ENCODE measurements at regions not wholly inside any gene's neighbourhood (a gene's known extent, or its start where the extent isn't known, plus 50 kb on each side); places are given as distances from the start of the nearest gene placed in this dataset.

DNA sequence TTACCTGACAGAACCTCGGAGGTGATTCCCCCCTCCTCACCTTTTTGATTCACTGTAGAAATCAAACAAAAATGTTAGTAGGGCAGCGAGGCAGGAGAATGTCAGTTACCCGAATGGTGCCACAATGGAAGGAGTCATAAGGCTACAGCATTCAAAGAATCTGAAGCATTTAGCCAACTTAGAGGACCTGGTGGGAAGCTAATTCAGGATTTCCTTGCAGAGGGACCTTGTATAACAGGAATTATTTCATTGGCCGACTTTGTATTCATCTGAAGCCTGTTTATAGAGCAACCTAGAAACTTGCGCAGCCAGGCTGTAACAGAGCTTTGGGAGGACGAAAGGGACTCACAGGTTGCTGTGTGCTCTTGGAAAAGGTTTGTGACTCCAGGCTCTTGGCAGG is 129.1 kb upstream of the MMADHC start:
- Histone ChIP-seq H3K27me3 (no peaks in the 10 kb centered on the region), H3K4me1 (no peaks in the 10 kb centered on the region), H3K4me3 (no peak overlapping the region), H3K27ac (no peak overlapping the region), H3K9me3 (no peaks in the 10 kb centered on the region), H3K36me3 (no peaks in the 10 kb centered on the region)
- intact Hi-C loops (cut with DNase I) = no loop called here
- TF ChIP-seq, protein P1, sequence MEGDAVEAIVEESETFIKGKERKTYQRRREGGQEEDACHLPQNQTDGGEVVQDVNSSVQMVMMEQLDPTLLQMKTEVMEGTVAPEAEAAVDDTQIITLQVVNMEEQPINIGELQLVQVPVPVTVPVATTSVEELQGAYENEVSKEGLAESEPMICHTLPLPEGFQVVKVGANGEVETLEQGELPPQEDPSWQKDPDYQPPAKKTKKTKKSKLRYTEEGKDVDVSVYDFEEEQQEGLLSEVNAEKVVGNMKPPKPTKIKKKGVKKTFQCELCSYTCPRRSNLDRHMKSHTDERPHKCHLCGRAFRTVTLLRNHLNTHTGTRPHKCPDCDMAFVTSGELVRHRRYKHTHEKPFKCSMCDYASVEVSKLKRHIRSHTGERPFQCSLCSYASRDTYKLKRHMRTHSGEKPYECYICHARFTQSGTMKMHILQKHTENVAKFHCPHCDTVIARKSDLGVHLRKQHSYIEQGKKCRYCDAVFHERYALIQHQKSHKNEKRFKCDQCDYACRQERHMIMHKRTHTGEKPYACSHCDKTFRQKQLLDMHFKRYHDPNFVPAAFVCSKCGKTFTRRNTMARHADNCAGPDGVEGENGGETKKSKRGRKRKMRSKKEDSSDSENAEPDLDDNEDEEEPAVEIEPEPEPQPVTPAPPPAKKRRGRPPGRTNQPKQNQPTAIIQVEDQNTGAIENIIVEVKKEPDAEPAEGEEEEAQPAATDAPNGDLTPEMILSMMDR (IDR thresholded peaks at IDR 0.05) = no peak
- DNase-seq (ENCODE audit: low spot score in 2 of 2) = no peak

- H3K27me3 ChIP-seq = no peaks in the 10 kb centered on the region
- no peaks in the 10 kb centered on the region for H3K4me1 ChIP-seq
- H3K9me3 ChIP-seq = no peaks in the 10 kb centered on the region
- intact Hi-C loops (cut with DNase I) = no loop called here
- DNase-seq (ENCODE audit: low spot score in 2 of 2) = no peak
- no peak overlapping the region for H3K4me3 ChIP-seq
- TF ChIP-seq, protein P1 (IDR thresholded peaks at IDR 0.05) = no peak
- no peak overlapping the region for H3K27ac ChIP-seq
- no peaks in the 10 kb centered on the region for H3K36me3 ChIP-seq
Measured at GRCh38 chr2:149715894-149716293, 128.3 kb upstream of the MMADHC start.

GRCh38 chr2:149715005-149715592 is 127.5 kb upstream of the MMADHC start:
- H3K4me3 ChIP-seq = no peak overlapping the region
- DNase-seq (ENCODE audit: low spot score in 2 of 2) = no peak
- no peaks in the 10 kb centered on the region for H3K9me3 ChIP-seq
- no peaks in the 10 kb centered on the region for H3K4me1 ChIP-seq
- no peaks in the 10 kb centered on the region for H3K27me3 ChIP-seq
- no peak overlapping the region for H3K27ac ChIP-seq
- no peaks in the 10 kb centered on the region for H3K36me3 ChIP-seq
- TF ChIP-seq, protein P1 (IDR thresholded peaks at IDR 0.05) = peak in 1 of 3 experiments; percentile 26
- intact Hi-C loops (cut with DNase I) = no loop called here

DNA sequence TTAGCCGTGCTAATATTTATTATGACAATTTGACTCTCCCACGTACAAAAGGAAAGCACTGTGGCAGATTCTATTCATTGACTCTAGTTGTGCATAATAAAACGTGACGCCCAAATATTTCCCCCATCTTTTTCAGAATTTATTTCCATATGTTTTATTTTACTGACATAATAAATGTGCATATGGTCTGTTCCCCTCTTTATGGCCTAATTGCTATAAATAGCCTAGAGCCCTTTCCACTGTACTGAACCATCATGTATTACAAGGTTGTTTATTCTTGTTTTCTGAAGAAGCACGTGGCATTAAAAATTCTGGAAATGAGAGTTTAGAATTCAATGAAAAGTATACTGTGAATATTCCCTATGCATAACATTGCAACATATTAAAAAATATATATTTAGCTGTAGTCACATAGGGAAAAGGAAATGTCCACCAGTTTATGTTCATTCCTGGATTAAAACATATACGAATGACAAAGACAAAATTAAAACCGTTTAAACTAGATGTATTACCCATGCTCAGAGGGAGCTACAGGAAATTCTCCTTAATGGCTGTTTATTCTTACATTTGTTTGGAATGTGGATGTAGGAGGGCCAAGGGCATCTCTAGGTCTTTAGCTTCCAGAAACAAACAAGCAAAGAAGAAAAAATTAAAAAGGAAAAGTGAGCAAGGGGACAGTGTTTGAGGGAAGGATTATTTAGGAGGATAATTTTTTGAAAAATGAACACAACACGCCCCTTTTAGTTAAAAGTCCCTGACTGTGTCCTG is 122.1 kb upstream of the MMADHC start:
- TF ChIP-seq, protein P1 (IDR thresholded peaks at IDR 0.05) = no peak
- intact Hi-C loops (cut with DNase I) = no loop called here
- Histone ChIP-seq H3K4me3 (no peak overlapping the region), H3K9me3 (no peaks in the 10 kb centered on the region), H3K4me1 (no peaks in the 10 kb centered on the region), H3K27ac (no peak overlapping the region), H3K36me3 (no peaks in the 10 kb centered on the region), H3K27me3 (no peaks in the 10 kb centered on the region)
- DNase-seq (ENCODE audit: low spot score in 2 of 2) = no peak

DNA sequence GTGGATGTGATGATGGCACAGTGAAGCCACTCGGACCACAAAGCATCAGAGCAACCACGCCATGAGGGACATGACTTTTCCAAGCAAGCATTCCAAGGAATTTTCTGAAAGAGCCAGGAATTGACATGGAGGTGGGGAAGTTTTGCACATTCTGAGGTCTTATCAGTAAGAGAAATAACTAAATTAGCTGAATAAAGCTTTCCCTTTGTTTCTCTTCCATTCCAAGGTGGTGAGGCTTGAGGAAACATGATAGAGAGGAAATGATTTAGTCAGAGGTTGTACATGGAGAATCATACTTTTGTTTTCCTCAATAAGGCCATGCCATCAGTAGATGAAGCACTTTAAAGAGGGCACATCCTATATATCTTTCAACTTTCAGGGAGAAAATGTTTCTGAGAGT is 115.7 kb upstream of the MMADHC start:
- Histone ChIP-seq H3K27ac (no peak overlapping the region), H3K4me3 (no peak overlapping the region), H3K36me3 (no peaks in the 10 kb centered on the region), H3K4me1 (no peaks in the 10 kb centered on the region), H3K9me3 (no peaks in the 10 kb centered on the region), H3K27me3 (no peaks in the 10 kb centered on the region)
- no peak for DNase-seq (ENCODE audit: low spot score in 2 of 2)
- intact Hi-C loops (cut with DNase I) = no loop called here
- TF ChIP-seq, protein P1 (IDR thresholded peaks at IDR 0.05) = no peak
